ENCODE measurements at regions not wholly inside any gene's neighbourhood (a gene's known extent, or its start where the extent isn't known, plus 50 kb on each side); places are given as distances from the start of the nearest gene placed in this dataset.
A peak's percentile ranks its signal among the peaks of the same experiment; 100 is the strongest.

DNA sequence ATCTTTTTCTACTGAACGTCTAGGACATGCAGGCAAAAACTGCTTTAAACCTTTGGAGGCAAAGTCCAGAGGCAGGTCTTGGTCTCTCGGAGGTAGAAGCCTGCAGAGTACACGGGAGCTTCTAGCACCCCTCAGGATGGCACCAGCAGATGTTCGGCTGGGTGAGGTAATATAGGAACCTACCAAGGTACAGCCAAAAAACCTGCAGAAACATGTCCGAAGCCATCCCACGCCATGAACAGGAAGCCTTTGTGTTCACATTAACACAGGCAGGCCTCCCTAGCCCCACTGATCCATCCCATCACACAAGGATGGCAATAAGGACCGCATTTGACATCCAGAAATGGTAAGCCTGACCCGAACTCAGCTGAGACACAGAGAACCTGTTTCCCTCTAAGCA, 157.9 kb upstream of the HES1 start:
- Mint-ChIP-seq H3K36me3 (ENCODE audit: low read depth) (no peaks in the 10 kb centered on the region), H3K27ac (ENCODE audit: unreplicated experiment) (no peak overlapping the region), H3K9me3 (no peaks in the 10 kb centered on the region), H3K4me1 (peaks cover 49% of the 10 kb centered on the region), H3K4me3 (no peak overlapping the region), H3K27me3 (ENCODE audit: low read depth) (peaks cover 27% of the 10 kb centered on the region)
- DNase-seq (ENCODE audit: low read depth, low spot score) = no peak
- TF ChIP-seq, protein P1, sequence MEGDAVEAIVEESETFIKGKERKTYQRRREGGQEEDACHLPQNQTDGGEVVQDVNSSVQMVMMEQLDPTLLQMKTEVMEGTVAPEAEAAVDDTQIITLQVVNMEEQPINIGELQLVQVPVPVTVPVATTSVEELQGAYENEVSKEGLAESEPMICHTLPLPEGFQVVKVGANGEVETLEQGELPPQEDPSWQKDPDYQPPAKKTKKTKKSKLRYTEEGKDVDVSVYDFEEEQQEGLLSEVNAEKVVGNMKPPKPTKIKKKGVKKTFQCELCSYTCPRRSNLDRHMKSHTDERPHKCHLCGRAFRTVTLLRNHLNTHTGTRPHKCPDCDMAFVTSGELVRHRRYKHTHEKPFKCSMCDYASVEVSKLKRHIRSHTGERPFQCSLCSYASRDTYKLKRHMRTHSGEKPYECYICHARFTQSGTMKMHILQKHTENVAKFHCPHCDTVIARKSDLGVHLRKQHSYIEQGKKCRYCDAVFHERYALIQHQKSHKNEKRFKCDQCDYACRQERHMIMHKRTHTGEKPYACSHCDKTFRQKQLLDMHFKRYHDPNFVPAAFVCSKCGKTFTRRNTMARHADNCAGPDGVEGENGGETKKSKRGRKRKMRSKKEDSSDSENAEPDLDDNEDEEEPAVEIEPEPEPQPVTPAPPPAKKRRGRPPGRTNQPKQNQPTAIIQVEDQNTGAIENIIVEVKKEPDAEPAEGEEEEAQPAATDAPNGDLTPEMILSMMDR (conservative IDR thresholded peaks at IDR 0.05) = no peak

DNA sequence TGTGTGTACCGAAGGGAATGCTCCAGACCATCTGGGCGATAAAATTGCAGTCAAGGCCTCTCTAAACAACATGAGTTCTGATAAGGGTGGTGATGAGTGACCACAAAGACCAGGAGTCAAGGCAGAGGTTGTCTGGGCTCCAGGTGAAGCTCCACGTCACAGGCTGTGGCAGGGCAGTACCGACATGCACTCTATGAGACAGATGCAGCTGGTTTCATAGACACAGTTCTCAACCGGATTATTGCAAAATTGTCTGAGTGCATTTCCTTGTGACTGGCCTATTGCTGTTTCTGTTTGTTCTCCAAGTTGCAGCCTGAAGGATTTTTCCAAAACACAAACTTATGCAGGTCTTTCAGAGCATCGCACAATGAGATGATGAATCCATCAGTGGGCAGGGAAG, 157.5 kb upstream of the HES1 start:
- no peak for DNase-seq (ENCODE audit: low read depth, low spot score)
- H3K4me1 Mint-ChIP-seq = peaks cover 49% of the 10 kb centered on the region
- H3K36me3 Mint-ChIP-seq (ENCODE audit: low read depth) = no peaks in the 10 kb centered on the region
- peaks cover 25% of the 10 kb centered on the region for H3K27me3 Mint-ChIP-seq (ENCODE audit: low read depth)
- TF ChIP-seq, protein P1 (conservative IDR thresholded peaks at IDR 0.05) = no peak
- H3K9me3 Mint-ChIP-seq = no peaks in the 10 kb centered on the region
- H3K4me3 Mint-ChIP-seq = no peak overlapping the region
- H3K27ac Mint-ChIP-seq (ENCODE audit: unreplicated experiment) = no peak overlapping the region

DNA sequence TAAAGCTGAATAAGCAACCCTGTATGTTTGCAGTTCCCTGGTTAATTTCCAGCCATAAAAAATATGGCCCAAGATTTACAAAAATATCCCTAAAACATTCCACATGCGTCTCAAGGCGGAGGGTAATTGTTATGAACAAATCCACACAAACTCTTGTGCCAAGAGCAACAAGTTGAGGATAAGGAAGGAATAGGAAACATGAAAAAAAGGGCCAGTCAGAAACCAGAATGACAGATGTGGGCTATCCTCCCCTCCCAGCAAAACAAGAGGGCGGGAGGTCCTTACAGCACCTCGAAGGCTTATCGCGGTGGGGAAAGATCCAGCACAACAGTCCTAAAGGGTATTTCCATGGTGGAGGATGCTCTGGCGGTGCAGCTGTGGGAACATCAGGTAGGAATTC, 155.6 kb upstream of the HES1 start:
- H3K9me3 Mint-ChIP-seq = no peaks in the 10 kb centered on the region
- H3K4me3 Mint-ChIP-seq = no peak overlapping the region
- H3K27ac Mint-ChIP-seq (ENCODE audit: unreplicated experiment) = no peak overlapping the region
- peaks cover 8% of the 10 kb centered on the region for H3K27me3 Mint-ChIP-seq (ENCODE audit: low read depth)
- peaks cover 46% of the 10 kb centered on the region for H3K4me1 Mint-ChIP-seq
- no peaks in the 10 kb centered on the region for H3K36me3 Mint-ChIP-seq (ENCODE audit: low read depth)
- TF ChIP-seq, protein P1 (conservative IDR thresholded peaks at IDR 0.05) = no peak
- DNase-seq (ENCODE audit: low read depth, low spot score) = no peak

DNA sequence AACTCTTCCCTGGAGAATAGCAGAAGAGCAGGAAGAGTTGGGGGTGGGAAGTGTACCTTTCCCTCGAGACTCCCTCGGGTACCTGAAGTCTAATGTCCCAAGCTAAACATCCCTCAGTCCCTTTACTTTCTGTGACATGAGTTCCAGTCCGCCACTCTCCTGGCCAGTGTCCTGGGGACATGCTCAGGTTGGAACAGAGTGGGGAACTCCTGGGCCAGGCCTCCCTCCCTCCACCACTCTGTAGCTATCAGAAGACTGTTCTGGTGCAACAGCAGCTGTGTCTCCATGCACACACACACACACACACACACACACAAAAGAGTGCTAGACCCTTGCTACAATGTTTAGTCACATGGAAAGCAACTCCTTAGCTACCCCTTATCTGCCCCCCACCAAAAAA, 155.0 kb upstream of the HES1 start:
- peaks cover 8% of the 10 kb centered on the region for H3K27me3 Mint-ChIP-seq (ENCODE audit: low read depth)
- H3K4me1 Mint-ChIP-seq = peaks cover 40% of the 10 kb centered on the region
- TF ChIP-seq, protein P1 (conservative IDR thresholded peaks at IDR 0.05) = no peak
- peaks cover under 1% of the 10 kb centered on the region for H3K9me3 Mint-ChIP-seq
- no peak overlapping the region for H3K4me3 Mint-ChIP-seq
- H3K36me3 Mint-ChIP-seq (ENCODE audit: low read depth) = no peaks in the 10 kb centered on the region
- DNase-seq (ENCODE audit: low read depth, low spot score) = no peak
- no peak overlapping the region for H3K27ac Mint-ChIP-seq (ENCODE audit: unreplicated experiment)

DNA sequence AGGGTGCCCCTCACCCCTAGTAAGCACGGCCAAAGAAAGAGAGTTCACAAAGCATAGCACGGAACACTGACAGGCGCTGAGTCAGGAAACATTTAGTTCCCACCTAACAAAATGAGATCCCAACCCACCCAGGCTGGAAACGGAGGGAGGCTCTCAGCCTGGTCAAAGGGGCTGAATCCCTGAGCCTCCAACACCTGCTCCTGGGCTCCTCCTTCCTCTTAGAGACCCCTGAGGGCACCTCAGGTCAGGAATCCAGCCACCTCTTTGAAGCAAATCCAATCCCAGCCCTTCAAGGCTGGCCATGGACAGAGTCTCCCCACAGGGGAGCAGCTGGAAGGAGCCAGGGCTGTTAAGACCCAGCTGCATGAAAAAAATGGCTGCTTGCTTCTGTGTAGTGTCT, 154.4 kb upstream of the HES1 start:
- DNase-seq (ENCODE audit: low read depth, low spot score) = no peak
- H3K36me3 Mint-ChIP-seq (ENCODE audit: low read depth) = no peaks in the 10 kb centered on the region
- TF ChIP-seq, protein P1 (conservative IDR thresholded peaks at IDR 0.05) = no peak
- H3K27ac Mint-ChIP-seq (ENCODE audit: unreplicated experiment) = no peak overlapping the region
- H3K4me1 Mint-ChIP-seq = peaks cover 41% of the 10 kb centered on the region
- H3K27me3 Mint-ChIP-seq (ENCODE audit: low read depth) = peaks cover 11% of the 10 kb centered on the region
- H3K4me3 Mint-ChIP-seq = no peak overlapping the region
- peaks cover 3% of the 10 kb centered on the region for H3K9me3 Mint-ChIP-seq

DNA sequence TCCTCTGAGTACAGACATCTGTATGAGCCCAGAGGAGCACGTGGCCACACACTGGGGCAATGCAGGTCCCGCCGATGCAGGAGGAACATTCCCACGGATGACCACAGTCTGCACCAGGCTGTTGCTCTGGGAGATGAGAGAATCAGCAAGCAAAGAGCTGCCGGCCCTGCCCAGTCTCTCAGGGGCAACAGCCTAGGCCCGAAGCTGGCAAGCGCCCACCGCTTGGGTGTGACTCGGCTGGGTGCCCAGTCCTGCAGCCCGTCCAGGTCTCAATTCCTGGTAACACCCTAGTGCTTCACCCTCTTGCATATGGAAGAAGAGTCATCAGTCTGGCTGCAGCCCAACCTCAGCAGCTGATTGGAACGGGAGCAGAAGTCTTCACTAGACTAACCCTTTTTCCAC, 153.7 kb upstream of the HES1 start:
- Mint-ChIP-seq H3K4me1 (peaks cover 45% of the 10 kb centered on the region), H3K27ac (ENCODE audit: unreplicated experiment) (peak overlapping the region; percentile 50), H3K9me3 (peaks cover 3% of the 10 kb centered on the region), H3K27me3 (ENCODE audit: low read depth) (peaks cover 11% of the 10 kb centered on the region), H3K36me3 (ENCODE audit: low read depth) (no peaks in the 10 kb centered on the region), H3K4me3 (no peak overlapping the region)
- TF ChIP-seq, protein P1 (conservative IDR thresholded peaks at IDR 0.05) = no peak
- no peak for DNase-seq (ENCODE audit: low read depth, low spot score)

Data from neural crest cell (in vitro differentiated cells).